WTC11 (cell line): ENCODE measurements at regions not wholly inside any gene's neighbourhood (a gene's known extent, or its start where the extent isn't known, plus 50 kb on each side); places are given as distances from the start of the nearest gene placed in this dataset.

Source experiments
- ATF1 ChIP-seq: sonication (generic); formaldehyde crosslinking; IDR thresholded peaks from 2 replicates; pipeline ENCODE4 v1.8.1; 2023; ENCODE audit warnings: mild to moderate bottlenecking, moderate library complexity, missing genetic modification reagents
- ATF3 ChIP-seq: sonication (generic); formaldehyde crosslinking; conservative IDR thresholded peaks from 2 replicates; pipeline ENCODE4 v1.8.1; 2022; ENCODE audit warnings: mild to moderate bottlenecking, missing genetic modification reagents
- CREB1 ChIP-seq: sonication (generic); formaldehyde crosslinking; IDR thresholded peaks from 2 replicates; pipeline ENCODE4 v1.8.0; 2023; ENCODE audit warnings: mild to moderate bottlenecking, missing genetic modification reagents
- CTCF ChIP-seq: fragments of 200-600 bp; IDR thresholded peaks from 2 replicates; pipeline ENCODE4 v1.8.0; 2022; ENCODE audit warnings: antibody characterized with exemption
- ZNF121 ChIP-seq: sonication (generic); formaldehyde crosslinking; IDR thresholded peaks from 2 replicates; pipeline ENCODE4 v1.8.0; 2023; ENCODE audit warnings: missing genetic modification reagents

GRCh38 chr10:53093878-53094277 is 321.3 kb upstream of the MBL2 start:
- TF ChIP-seq CTCF, result no peak
- TF ChIP-seq ATF1 (CRISPR knock-in tag), result no peak
- TF ChIP-seq CREB1 (CRISPR knock-in tag), result no peak
- no peak for TF ChIP-seq ZNF121 (CRISPR knock-in tag)
- no peak for TF ChIP-seq ATF3 (CRISPR knock-in tag)
